ENCODE measurements at regions not wholly inside any gene's neighbourhood (a gene's known extent, or its start where the extent isn't known, plus 50 kb on each side); places are given as distances from the start of the nearest gene placed in this dataset.

GRCh38 chr4:154983714-154984113, 202.6 kb downstream of the RBM46 start:
- H3K27ac ChIP-seq (replicated peaks): no peak overlapping the region
- no peak for DNase-seq (ENCODE audit: low read depth in 1 of 2, low spot score in 1 of 2)
- H3K4me3 ChIP-seq (replicated peaks; ENCODE audit: insufficient read depth, low read length): no peak overlapping the region
- no peak for TF ChIP-seq REST (IDR thresholded peaks at IDR 0.05; ENCODE audit: insufficient replicate concordance, low read depth)
- TF ChIP-seq SPI1 (IDR thresholded peaks at IDR 0.05; ENCODE audit: borderline replicate concordance, low read depth): no peak
- no peak for TF ChIP-seq POLR2AphosphoS5 (IDR thresholded peaks at IDR 0.05; ENCODE audit: low read depth)
- TF ChIP-seq GABPA (IDR thresholded peaks at IDR 0.05; ENCODE audit: low read depth): no peak
- TF ChIP-seq CTCF (IDR thresholded peaks at IDR 0.05; ENCODE audit: insufficient read depth, low read length): no peak
- H3K27me3 ChIP-seq (ENCODE audit: insufficient read depth, poor library complexity, severe bottlenecking): no peaks in the 10 kb centered on the region

GRCh38 chr4:154984148-154984547, 203.1 kb downstream of the RBM46 start:
- no peak for DNase-seq (ENCODE audit: low read depth in 1 of 2, low spot score in 1 of 2)
- TF ChIP-seq CTCF (IDR thresholded peaks at IDR 0.05; ENCODE audit: insufficient read depth, low read length) (no peak), SPI1 (IDR thresholded peaks at IDR 0.05; ENCODE audit: borderline replicate concordance, low read depth) (peak; percentile 79)
- Histone ChIP-seq H3K27me3 (ENCODE audit: insufficient read depth, poor library complexity, severe bottlenecking) (no peaks in the 10 kb centered on the region), H3K27ac (replicated peaks) (no peak overlapping the region), H3K4me3 (replicated peaks; ENCODE audit: insufficient read depth, low read length) (no peak overlapping the region)

- no peak overlapping the region for H3K27ac ChIP-seq (replicated peaks)
- no peaks in the 10 kb centered on the region for H3K27me3 ChIP-seq (ENCODE audit: insufficient read depth, poor library complexity, severe bottlenecking)
- TF ChIP-seq CTCF (IDR thresholded peaks at IDR 0.05; ENCODE audit: insufficient read depth, low read length) (no peak), REST (IDR thresholded peaks at IDR 0.05; ENCODE audit: insufficient replicate concordance, low read depth) (no peak), GABPA (IDR thresholded peaks at IDR 0.05; ENCODE audit: low read depth) (no peak), POLR2AphosphoS5 (IDR thresholded peaks at IDR 0.05; ENCODE audit: low read depth) (no peak), SPI1 (IDR thresholded peaks at IDR 0.05; ENCODE audit: borderline replicate concordance, low read depth) (no peak)
- DNase-seq (ENCODE audit: low read depth in 1 of 2, low spot score in 1 of 2): no peak
- H3K4me3 ChIP-seq (replicated peaks; ENCODE audit: insufficient read depth, low read length): no peak overlapping the region
These were observed 203.5 kb downstream of the RBM46 start for GRCh38 chr4:154984616-154985015.

GRCh38 chr4:154985673-154986072, 204.6 kb downstream of the RBM46 start:
- no peak for TF ChIP-seq POLR2AphosphoS5 (IDR thresholded peaks at IDR 0.05; ENCODE audit: low read depth)
- TF ChIP-seq REST (IDR thresholded peaks at IDR 0.05; ENCODE audit: insufficient replicate concordance, low read depth): no peak
- no peak for TF ChIP-seq GABPA (IDR thresholded peaks at IDR 0.05; ENCODE audit: low read depth)
- no peak for TF ChIP-seq CTCF (IDR thresholded peaks at IDR 0.05; ENCODE audit: insufficient read depth, low read length)
- TF ChIP-seq SPI1 (IDR thresholded peaks at IDR 0.05; ENCODE audit: borderline replicate concordance, low read depth): no peak

More at GRCh38 chr4:154985673-154986072, 204.6 kb downstream of the RBM46 start:
- no peak for DNase-seq (ENCODE audit: low read depth in 1 of 2, low spot score in 1 of 2)
- Histone ChIP-seq H3K4me3 (replicated peaks; ENCODE audit: insufficient read depth, low read length) (no peak overlapping the region), H3K27ac (replicated peaks) (no peak overlapping the region), H3K27me3 (ENCODE audit: insufficient read depth, poor library complexity, severe bottlenecking) (no peaks in the 10 kb centered on the region)
